ENCODE measurements at regions not wholly inside any gene's neighbourhood (a gene's known extent, or its start where the extent isn't known, plus 50 kb on each side); places are given as distances from the start of the nearest gene placed in this dataset.

GRCh38 chr2:118510807-118511206 lies 336.6 kb downstream of the EN1 start:
- POLR2A ChIA-PET, result no interaction called here
- Mint-ChIP-seq H3K27ac (no peak overlapping the region), H3K4me1 (peaks cover 10% of the 10 kb centered on the region), H3K36me3 (peaks cover 4% of the 10 kb centered on the region; the same call in 1 of the 2 replicates), H3K4me3 (no peak overlapping the region), H3K27me3 (ENCODE audit: low read depth) (no peaks in the 10 kb centered on the region), H3K9me3 (peaks cover 8% of the 10 kb centered on the region)
- DNase-seq (ENCODE audit: low spot score) (no peak), ATAC-seq (no peak)
- CTCF ChIA-PET, result no interaction called here
- TF ChIP-seq NFE2L1 (CRISPR knock-in tag; IDR thresholded peaks at IDR 0.05), result no peak
- no peak for TF ChIP-seq MYBL2 (CRISPR knock-in tag; IDR thresholded peaks at IDR 0.05)
- no peak for TF ChIP-seq CREM (CRISPR knock-in tag; IDR thresholded peaks at IDR 0.05)
- no peak for TF ChIP-seq ELF4 (CRISPR knock-in tag; IDR thresholded peaks at IDR 0.05; ENCODE audit: low read depth)
- no peak for TF ChIP-seq TP53 (CRISPR knock-in tag; IDR thresholded peaks at IDR 0.05)
- no peak for TF ChIP-seq ARID4B (CRISPR knock-in tag; IDR thresholded peaks at IDR 0.05; ENCODE audit: borderline replicate concordance)
- no peak for TF ChIP-seq USF1 (CRISPR knock-in tag; IDR thresholded peaks at IDR 0.05)
- no peak for TF ChIP-seq SOX15 (CRISPR knock-in tag; IDR thresholded peaks at IDR 0.05)
- no peak for TF ChIP-seq ATF3 (CRISPR knock-in tag; conservative IDR thresholded peaks at IDR 0.05)
- TF ChIP-seq ATF6 (CRISPR knock-in tag; IDR thresholded peaks at IDR 0.05), result no peak
- no peak for TF ChIP-seq GABPB1 (CRISPR knock-in tag; IDR thresholded peaks at IDR 0.05)
- no peak for TF ChIP-seq ZNF671 (CRISPR knock-in tag; IDR thresholded peaks at IDR 0.05)
- TF ChIP-seq ZNF138 (CRISPR knock-in tag; conservative IDR thresholded peaks at IDR 0.05), result no peak
- TF ChIP-seq HMGXB4 (CRISPR knock-in tag; IDR thresholded peaks at IDR 0.05), result no peak
- no peak for TF ChIP-seq AR (CRISPR knock-in tag; IDR thresholded peaks at IDR 0.05)
- no peak for TF ChIP-seq ATF2 (CRISPR knock-in tag; IDR thresholded peaks at IDR 0.05; ENCODE audit: borderline replicate concordance, low read depth)
- no peak for TF ChIP-seq RELA (CRISPR knock-in tag; IDR thresholded peaks at IDR 0.05; ENCODE audit: borderline replicate concordance)
- no peak for TF ChIP-seq MXD4 (CRISPR knock-in tag; IDR thresholded peaks at IDR 0.05; ENCODE audit: borderline replicate concordance)
- TF ChIP-seq NR1H2 (CRISPR knock-in tag; IDR thresholded peaks at IDR 0.05), result no peak
- no peak for TF ChIP-seq PREB (CRISPR knock-in tag; IDR thresholded peaks at IDR 0.05; ENCODE audit: borderline replicate concordance)

All from WTC11 (cell line).